ENCODE measurements at regions not wholly inside any gene's neighbourhood (a gene's known extent, or its start where the extent isn't known, plus 50 kb on each side); places are given as distances from the start of the nearest gene placed in this dataset.

DNA sequence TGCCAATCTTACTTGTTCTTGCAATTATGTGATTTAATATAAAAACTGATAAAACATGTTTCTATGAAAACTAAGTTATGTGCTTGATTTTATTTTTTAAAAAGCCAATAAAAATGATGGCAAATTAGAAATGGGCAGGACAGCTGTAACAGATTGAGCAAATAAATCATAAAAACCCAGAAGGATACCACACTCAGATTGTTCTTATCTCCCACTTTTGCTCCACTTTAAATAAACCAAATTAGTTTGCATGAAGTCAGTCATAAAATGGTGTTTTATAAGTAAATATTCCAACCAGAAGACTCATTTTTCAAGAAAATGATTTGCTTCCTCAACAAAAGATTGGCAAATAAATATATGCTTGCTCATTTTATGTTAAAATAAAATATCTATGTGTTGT, 307.9 kb upstream of the G2E3 start:
- no peak for DNase-seq (ENCODE audit: low read depth)
- no peak for TF ChIP-seq CTCF (IDR thresholded peaks at IDR 0.05; ENCODE audit: low read length, missing control alignments)

GRCh38 chr14:30251557-30252100, 307.3 kb upstream of the G2E3 start:
- no peak overlapping the region for H3K4me3 ChIP-seq (replicated peaks; ENCODE audit: low read depth, low read length)
- no peak for TF ChIP-seq CTCF (IDR thresholded peaks at IDR 0.05; ENCODE audit: low read length, missing control alignments)
- no peak for DNase-seq (ENCODE audit: low read depth)

More for the DNA sequence above, 307.9 kb upstream of the G2E3 start:
- H3K4me3 ChIP-seq (replicated peaks; ENCODE audit: low read depth, low read length): no peak overlapping the region

DNA sequence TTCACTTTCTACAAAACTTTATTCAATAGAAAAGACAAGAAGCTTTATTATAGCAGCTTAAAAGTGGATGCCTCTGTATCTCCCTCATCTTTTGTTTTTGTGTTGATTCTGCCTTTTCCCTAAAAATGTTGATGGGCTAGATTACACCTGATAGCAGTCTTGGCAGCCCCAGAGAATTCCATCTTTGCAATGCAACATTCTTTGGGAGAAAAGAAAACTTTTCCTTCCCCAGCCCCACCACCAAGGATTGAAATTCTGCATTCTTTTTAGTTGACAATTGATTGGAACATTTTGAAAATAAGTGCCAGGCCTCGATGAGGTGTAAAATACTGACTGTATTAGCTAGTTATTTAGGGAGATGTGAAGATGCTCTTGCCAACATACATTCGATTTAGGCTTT, 306.8 kb upstream of the G2E3 start:
- no peak for TF ChIP-seq CTCF (IDR thresholded peaks at IDR 0.05; ENCODE audit: low read length, missing control alignments)
- H3K4me3 ChIP-seq (replicated peaks; ENCODE audit: low read depth, low read length): no peak overlapping the region
- DNase-seq (ENCODE audit: low read depth): no peak

DNA sequence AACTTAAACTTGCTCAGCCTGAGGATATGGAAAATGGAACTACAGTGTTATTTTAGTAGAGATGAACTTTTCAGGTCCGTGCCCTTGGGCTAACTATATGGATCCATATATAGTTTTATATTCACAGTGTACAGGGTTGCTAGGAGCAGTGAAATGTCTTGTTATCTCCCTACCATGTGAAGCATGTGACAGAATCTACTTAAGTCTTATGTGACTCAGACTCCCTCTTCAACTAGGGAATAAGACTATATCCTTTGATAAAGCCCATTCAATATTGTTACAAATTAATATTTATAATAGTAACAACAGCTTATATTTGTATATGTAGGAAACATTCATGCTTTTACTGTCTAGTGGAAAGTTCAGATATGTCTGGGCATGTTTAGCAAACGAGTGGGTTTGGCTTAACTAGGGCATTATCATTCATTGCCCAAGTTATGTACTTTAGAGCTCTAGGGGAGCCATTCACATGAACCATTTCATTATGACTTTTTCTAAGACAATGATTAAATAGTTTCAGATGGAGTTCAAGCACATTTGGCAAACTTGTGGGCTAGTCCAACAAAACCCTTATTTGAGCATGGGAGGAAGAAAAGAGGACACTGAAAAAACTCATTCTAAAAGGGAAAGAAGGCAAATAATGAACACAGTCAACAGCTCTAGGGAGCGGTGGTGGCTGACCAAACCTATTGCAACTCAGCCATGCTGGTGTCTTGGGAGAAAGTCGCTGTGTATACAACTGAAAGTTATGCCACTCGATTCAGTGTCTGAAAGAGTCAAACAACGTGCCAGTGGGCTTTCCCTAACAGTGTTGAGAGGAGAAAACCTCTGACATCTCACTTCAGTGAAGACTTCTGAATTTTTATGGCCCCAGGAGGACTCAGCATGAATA, 305.9 kb upstream of the G2E3 start:
- no peak for DNase-seq (ENCODE audit: low read depth)
- H3K4me3 ChIP-seq (replicated peaks; ENCODE audit: low read depth, low read length): no peak overlapping the region
- TF ChIP-seq CTCF (IDR thresholded peaks at IDR 0.05; ENCODE audit: low read length, missing control alignments): no peak

DNA sequence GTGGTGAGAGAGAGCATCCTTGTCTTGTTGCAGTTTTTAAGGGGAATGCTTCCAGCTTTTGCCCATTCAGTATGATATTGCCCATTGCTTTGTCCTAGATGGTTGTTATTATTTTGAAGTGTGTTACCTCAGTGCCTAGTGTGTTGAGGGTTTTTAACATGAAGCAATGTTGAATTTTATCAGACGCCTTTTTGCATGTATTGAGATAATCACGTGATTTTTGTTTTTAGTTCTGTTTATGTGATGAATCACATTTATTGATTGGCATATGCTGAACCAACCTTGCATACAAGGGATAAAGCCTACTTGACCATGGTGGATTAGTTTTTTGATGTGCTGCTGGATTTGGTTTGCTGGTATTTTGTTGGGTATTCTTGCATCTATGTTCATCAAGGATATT, 302.3 kb upstream of the G2E3 start:
- no peak for DNase-seq (ENCODE audit: low read depth)
- H3K4me3 ChIP-seq (replicated peaks; ENCODE audit: low read depth, low read length): no peak overlapping the region
- TF ChIP-seq CTCF (IDR thresholded peaks at IDR 0.05; ENCODE audit: low read length, missing control alignments): no peak

DNA sequence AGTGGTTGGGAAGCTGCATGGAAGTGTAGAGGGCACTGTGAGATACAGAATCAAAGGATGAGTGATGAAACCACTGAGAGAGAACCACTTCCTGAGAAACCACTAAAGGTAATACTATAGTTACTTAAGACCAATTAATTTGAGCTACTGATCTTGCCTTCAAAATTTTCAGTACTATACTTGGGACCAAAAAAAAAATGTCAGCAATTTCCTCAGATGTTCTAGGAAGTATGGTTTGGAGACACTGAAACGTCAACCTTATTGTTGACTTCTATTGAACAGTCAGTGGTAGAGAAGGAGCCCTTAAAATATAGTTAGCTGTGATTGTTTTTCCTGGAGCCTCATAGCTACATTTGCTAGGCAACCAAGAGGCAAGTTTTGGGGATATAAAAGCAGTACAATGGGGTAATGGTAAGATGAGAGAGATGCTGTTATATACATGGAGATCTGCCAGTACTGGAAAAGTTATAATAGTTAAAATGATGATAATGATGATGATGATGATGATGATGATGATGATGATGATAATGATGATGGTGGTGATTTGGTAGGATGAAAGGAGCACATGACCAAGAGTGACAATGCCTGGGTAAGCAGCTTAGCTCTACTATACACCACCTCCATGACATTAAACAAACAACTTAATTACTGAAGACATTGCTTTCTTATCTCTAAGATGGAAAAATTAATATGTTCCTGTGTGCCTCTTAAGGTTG, 300.9 kb upstream of the G2E3 start:
- no peak for TF ChIP-seq CTCF (IDR thresholded peaks at IDR 0.05; ENCODE audit: low read length, missing control alignments)
- H3K4me3 ChIP-seq (replicated peaks; ENCODE audit: low read depth, low read length): no peak overlapping the region
- DNase-seq (ENCODE audit: low read depth): no peak

Data from fibroblast of pulmonary artery (primary cell).